ENCODE measurements at regions not wholly inside any gene's neighbourhood (a gene's known extent, or its start where the extent isn't known, plus 50 kb on each side); places are given as distances from the start of the nearest gene placed in this dataset.

- TF ChIP-seq, protein P1, sequence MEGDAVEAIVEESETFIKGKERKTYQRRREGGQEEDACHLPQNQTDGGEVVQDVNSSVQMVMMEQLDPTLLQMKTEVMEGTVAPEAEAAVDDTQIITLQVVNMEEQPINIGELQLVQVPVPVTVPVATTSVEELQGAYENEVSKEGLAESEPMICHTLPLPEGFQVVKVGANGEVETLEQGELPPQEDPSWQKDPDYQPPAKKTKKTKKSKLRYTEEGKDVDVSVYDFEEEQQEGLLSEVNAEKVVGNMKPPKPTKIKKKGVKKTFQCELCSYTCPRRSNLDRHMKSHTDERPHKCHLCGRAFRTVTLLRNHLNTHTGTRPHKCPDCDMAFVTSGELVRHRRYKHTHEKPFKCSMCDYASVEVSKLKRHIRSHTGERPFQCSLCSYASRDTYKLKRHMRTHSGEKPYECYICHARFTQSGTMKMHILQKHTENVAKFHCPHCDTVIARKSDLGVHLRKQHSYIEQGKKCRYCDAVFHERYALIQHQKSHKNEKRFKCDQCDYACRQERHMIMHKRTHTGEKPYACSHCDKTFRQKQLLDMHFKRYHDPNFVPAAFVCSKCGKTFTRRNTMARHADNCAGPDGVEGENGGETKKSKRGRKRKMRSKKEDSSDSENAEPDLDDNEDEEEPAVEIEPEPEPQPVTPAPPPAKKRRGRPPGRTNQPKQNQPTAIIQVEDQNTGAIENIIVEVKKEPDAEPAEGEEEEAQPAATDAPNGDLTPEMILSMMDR (IDR thresholded peaks at IDR 0.05) = no peak
- no peak for TF ChIP-seq POLR2A (IDR thresholded peaks at IDR 0.05)
- TF ChIP-seq POLR2AphosphoS5 (IDR thresholded peaks at IDR 0.05) = no peak
- no peak for TF ChIP-seq EP300 (IDR thresholded peaks at IDR 0.05)
Observed at GRCh38 chr14:97713023-97713422, 915.8 kb downstream of the VRK1 start.
